ENCODE measurements at regions not wholly inside any gene's neighbourhood (a gene's known extent, or its start where the extent isn't known, plus 50 kb on each side); places are given as distances from the start of the nearest gene placed in this dataset.

GRCh38 chr22:48346311-48346710 lies 1481.4 kb downstream of the BRD1 start:
- Histone ChIP-seq H3K36me3 (ENCODE audit: control insufficient read depth, insufficient read depth, low read length) (no peaks in the 10 kb centered on the region), H3K9me3 (ENCODE audit: control insufficient read depth in 2 of 2, low read length in 2 of 2) (no peaks in the 10 kb centered on the region), H3K4me1 (ENCODE audit: control insufficient read depth, insufficient read depth, low read length, poor library complexity, severe bottlenecking) (no peaks in the 10 kb centered on the region), H3K27ac (ENCODE audit: insufficient read depth, low read length, poor library complexity, severe bottlenecking) (no peak overlapping the region), H3K27me3 (ENCODE audit: control insufficient read depth, insufficient read depth, low read length) (no peaks in the 10 kb centered on the region), H3K4me3 (ENCODE audit: low read depth, low read length) (no peak overlapping the region)
- Mint-ChIP-seq H3K4me1 (no peaks in the 10 kb centered on the region), H3K27me3 (no peaks in the 10 kb centered on the region), H3K9me3 (no peaks in the 10 kb centered on the region), H3K4me3 (no peak overlapping the region), H3K27ac (no peak overlapping the region), H3K36me3 (no peaks in the 10 kb centered on the region)
- DNase-seq (no peak), ATAC-seq (ENCODE audit: low read depth in 2 of 2) (no peak)

GRCh38 chr22:48345631-48346030 lies 1482.0 kb downstream of the BRD1 start:
- Mint-ChIP-seq H3K27ac (no peak overlapping the region), H3K36me3 (no peaks in the 10 kb centered on the region), H3K4me1 (no peaks in the 10 kb centered on the region), H3K9me3 (no peaks in the 10 kb centered on the region), H3K4me3 (no peak overlapping the region), H3K27me3 (no peaks in the 10 kb centered on the region)
- DNase-seq (no peak), ATAC-seq (ENCODE audit: low read depth in 2 of 2) (no peak)
- Histone ChIP-seq H3K4me3 (ENCODE audit: low read depth, low read length) (no peak overlapping the region), H3K36me3 (ENCODE audit: control insufficient read depth, insufficient read depth, low read length) (no peaks in the 10 kb centered on the region), H3K9me3 (ENCODE audit: control insufficient read depth in 2 of 2, low read length in 2 of 2) (no peaks in the 10 kb centered on the region), H3K4me1 (ENCODE audit: control insufficient read depth, insufficient read depth, low read length, poor library complexity, severe bottlenecking) (no peaks in the 10 kb centered on the region), H3K27me3 (ENCODE audit: control insufficient read depth, insufficient read depth, low read length) (no peaks in the 10 kb centered on the region), H3K27ac (ENCODE audit: insufficient read depth, low read length, poor library complexity, severe bottlenecking) (no peak overlapping the region)

- H3K9me3 ChIP-seq (ENCODE audit: control insufficient read depth in 2 of 2, low read length in 2 of 2) = no peaks in the 10 kb centered on the region
- no peak for ATAC-seq (ENCODE audit: low read depth in 2 of 2)
- H3K4me3 Mint-ChIP-seq = no peak overlapping the region
Observed at GRCh38 chr22:48343461-48343860, 1484.2 kb downstream of the BRD1 start.

GRCh38 chr22:48342732-48343131 lies 1484.9 kb downstream of the BRD1 start:
- H3K36me3 Mint-ChIP-seq = no peaks in the 10 kb centered on the region
- H3K27ac Mint-ChIP-seq = no peak overlapping the region
- no peak for DNase-seq
- Histone ChIP-seq H3K27me3 (ENCODE audit: control insufficient read depth, insufficient read depth, low read length) (no peaks in the 10 kb centered on the region), H3K4me1 (ENCODE audit: control insufficient read depth, insufficient read depth, low read length, poor library complexity, severe bottlenecking) (no peaks in the 10 kb centered on the region), H3K36me3 (ENCODE audit: control insufficient read depth, insufficient read depth, low read length) (no peaks in the 10 kb centered on the region), H3K9me3 (ENCODE audit: control insufficient read depth in 2 of 2, low read length in 2 of 2) (no peaks in the 10 kb centered on the region), H3K27ac (ENCODE audit: insufficient read depth, low read length, poor library complexity, severe bottlenecking) (no peak overlapping the region), H3K4me3 (ENCODE audit: low read depth, low read length) (no peak overlapping the region)
- ATAC-seq (ENCODE audit: low read depth in 2 of 2) = no peak
- no peak overlapping the region for H3K4me3 Mint-ChIP-seq
- H3K9me3 Mint-ChIP-seq = no peaks in the 10 kb centered on the region
- no peaks in the 10 kb centered on the region for H3K4me1 Mint-ChIP-seq
- H3K27me3 Mint-ChIP-seq = no peaks in the 10 kb centered on the region

More at GRCh38 chr22:48343461-48343860, 1484.2 kb downstream of the BRD1 start:
- Mint-ChIP-seq H3K27ac (no peak overlapping the region), H3K9me3 (no peaks in the 10 kb centered on the region), H3K27me3 (no peaks in the 10 kb centered on the region), H3K4me1 (no peaks in the 10 kb centered on the region), H3K36me3 (no peaks in the 10 kb centered on the region)
- Histone ChIP-seq H3K27me3 (ENCODE audit: control insufficient read depth, insufficient read depth, low read length) (no peaks in the 10 kb centered on the region), H3K27ac (ENCODE audit: insufficient read depth, low read length, poor library complexity, severe bottlenecking) (no peak overlapping the region), H3K4me3 (ENCODE audit: low read depth, low read length) (no peak overlapping the region), H3K36me3 (ENCODE audit: control insufficient read depth, insufficient read depth, low read length) (no peaks in the 10 kb centered on the region), H3K4me1 (ENCODE audit: control insufficient read depth, insufficient read depth, low read length, poor library complexity, severe bottlenecking) (no peaks in the 10 kb centered on the region)
- no peak for DNase-seq

- Mint-ChIP-seq H3K27me3 (no peaks in the 10 kb centered on the region), H3K36me3 (no peaks in the 10 kb centered on the region), H3K27ac (no peak overlapping the region), H3K4me3 (no peak overlapping the region), H3K9me3 (no peaks in the 10 kb centered on the region), H3K4me1 (no peaks in the 10 kb centered on the region)
- no peaks in the 10 kb centered on the region for H3K36me3 ChIP-seq (ENCODE audit: control insufficient read depth, insufficient read depth, low read length)
- no peak overlapping the region for H3K4me3 ChIP-seq (ENCODE audit: low read depth, low read length)
- DNase-seq = no peak
- no peak for ATAC-seq (ENCODE audit: low read depth in 2 of 2)
- no peaks in the 10 kb centered on the region for H3K27me3 ChIP-seq (ENCODE audit: control insufficient read depth, insufficient read depth, low read length)
- H3K4me1 ChIP-seq (ENCODE audit: control insufficient read depth, insufficient read depth, low read length, poor library complexity, severe bottlenecking) = no peaks in the 10 kb centered on the region
- no peak overlapping the region for H3K27ac ChIP-seq (ENCODE audit: insufficient read depth, low read length, poor library complexity, severe bottlenecking)
- H3K9me3 ChIP-seq (ENCODE audit: control insufficient read depth in 2 of 2, low read length in 2 of 2) = no peaks in the 10 kb centered on the region
Observed at GRCh38 chr22:48342016-48342415, 1485.7 kb downstream of the BRD1 start.

- Mint-ChIP-seq H3K4me1 (no peaks in the 10 kb centered on the region), H3K27ac (no peak overlapping the region), H3K36me3 (no peaks in the 10 kb centered on the region), H3K9me3 (peaks cover 0 to 1% (median 0%) of the 10 kb centered on the region in 7 donors), H3K4me3 (no peak overlapping the region), H3K27me3 (no peaks in the 10 kb centered on the region)
- no peak for ATAC-seq (ENCODE audit: low read depth in 2 of 2)
- Histone ChIP-seq H3K36me3 (ENCODE audit: control insufficient read depth, insufficient read depth, low read length) (no peaks in the 10 kb centered on the region), H3K27ac (ENCODE audit: insufficient read depth, low read length, poor library complexity, severe bottlenecking) (no peak overlapping the region), H3K9me3 (ENCODE audit: control insufficient read depth in 2 of 2, low read length in 2 of 2) (no peaks in the 10 kb centered on the region), H3K4me1 (ENCODE audit: control insufficient read depth, insufficient read depth, low read length, poor library complexity, severe bottlenecking) (no peaks in the 10 kb centered on the region), H3K4me3 (ENCODE audit: low read depth, low read length) (no peak overlapping the region), H3K27me3 (ENCODE audit: control insufficient read depth, insufficient read depth, low read length) (no peaks in the 10 kb centered on the region)
- no peak for DNase-seq
Observed at GRCh38 chr22:48340727-48341709, 1486.7 kb downstream of the BRD1 start.

- ATAC-seq (ENCODE audit: low read depth in 2 of 2) (no peak), DNase-seq (no peak)
- H3K27me3 ChIP-seq (ENCODE audit: control insufficient read depth, insufficient read depth, low read length) = no peaks in the 10 kb centered on the region
- Mint-ChIP-seq H3K4me3 (no peak overlapping the region), H3K4me1 (no peaks in the 10 kb centered on the region), H3K27ac (no peak overlapping the region), H3K36me3 (no peaks in the 10 kb centered on the region), H3K9me3 (peaks cover 0 to 1% (median 0%) of the 10 kb centered on the region in 7 donors), H3K27me3 (no peaks in the 10 kb centered on the region)
- H3K27ac ChIP-seq (ENCODE audit: insufficient read depth, low read length, poor library complexity, severe bottlenecking) = no peak overlapping the region
- H3K4me3 ChIP-seq (ENCODE audit: low read depth, low read length) = no peak overlapping the region
- H3K9me3 ChIP-seq (ENCODE audit: control insufficient read depth in 2 of 2, low read length in 2 of 2) = no peaks in the 10 kb centered on the region
- H3K36me3 ChIP-seq (ENCODE audit: control insufficient read depth, insufficient read depth, low read length) = no peaks in the 10 kb centered on the region
- no peaks in the 10 kb centered on the region for H3K4me1 ChIP-seq (ENCODE audit: control insufficient read depth, insufficient read depth, low read length, poor library complexity, severe bottlenecking)
Observed at GRCh38 chr22:48340191-48340590, 1487.5 kb downstream of the BRD1 start.
